HL-60 (cell line): ENCODE measurements at regions not wholly inside any gene's neighbourhood (a gene's known extent, or its start where the extent isn't known, plus 50 kb on each side); places are given as distances from the start of the nearest gene placed in this dataset.

Source experiments
- DNase-seq, 2 experiments: peaks; one replicate each; pipeline ENCODE4 v3.0.0-alpha.2; 2010 to 2020; ENCODE audit warnings: low read depth in 1 of 2, low spot score in 1 of 2
- H3K27ac ChIP-seq: fragments of 250-450 bp; sonication (Bioruptor Pico); replicated peaks from 2 replicates; pipeline ENCODE4 v1.5.1; 2020; ENCODE audit warnings: mild to moderate bottlenecking, moderate library complexity
- H3K27me3 ChIP-seq: fragments of 250-450 bp; sonication (Bioruptor Pico); 2 replicates; pipeline ENCODE4 v1.5.1; 2021; ENCODE audit warnings: mild to moderate bottlenecking, moderate library complexity; ENCODE audit not compliant: insufficient read depth, poor library complexity, severe bottlenecking
- H3K4me3 ChIP-seq: replicated peaks from 2 replicates; pipeline ENCODE4 v1.5.1; 2011; ENCODE audit warnings: mild to moderate bottlenecking, control low read depth, low read length; ENCODE audit not compliant: insufficient read depth
- CTCF ChIP-seq: IDR thresholded peaks from one replicate; pipeline ENCODE4 v1.5.1; 2011; ENCODE audit warnings: low read length, control low read depth, inconsistent platforms; ENCODE audit not compliant: insufficient read depth
- GABPA ChIP-seq: IDR thresholded peaks from 2 replicates; pipeline ENCODE4 v1.6.1; 2012; ENCODE audit warnings: low read depth
- POLR2AphosphoS5 ChIP-seq: IDR thresholded peaks from 2 replicates; pipeline ENCODE4 v1.6.1; 2012; ENCODE audit warnings: low read depth
- REST ChIP-seq: IDR thresholded peaks from 2 replicates; pipeline ENCODE4 v1.6.1; 2012; ENCODE audit warnings: low read depth; ENCODE audit not compliant: insufficient replicate concordance
- SPI1 ChIP-seq: IDR thresholded peaks from 2 replicates; pipeline ENCODE4 v1.6.1; 2012; ENCODE audit warnings: low read depth, mild to moderate bottlenecking, borderline replicate concordance

GRCh38 chr6:132192631-132193030, 208.6 kb downstream of the MOXD1 start:
- Histone ChIP-seq H3K27ac (no peak overlapping the region), H3K27me3 (no peaks in the 10 kb centered on the region), H3K4me3 (no peak overlapping the region)
- TF ChIP-seq POLR2AphosphoS5 (no peak), REST (no peak), GABPA (no peak), SPI1 (no peak), CTCF (no peak)
- DNase-seq = peak in 1 of 2 experiments; percentile 21

DNA sequence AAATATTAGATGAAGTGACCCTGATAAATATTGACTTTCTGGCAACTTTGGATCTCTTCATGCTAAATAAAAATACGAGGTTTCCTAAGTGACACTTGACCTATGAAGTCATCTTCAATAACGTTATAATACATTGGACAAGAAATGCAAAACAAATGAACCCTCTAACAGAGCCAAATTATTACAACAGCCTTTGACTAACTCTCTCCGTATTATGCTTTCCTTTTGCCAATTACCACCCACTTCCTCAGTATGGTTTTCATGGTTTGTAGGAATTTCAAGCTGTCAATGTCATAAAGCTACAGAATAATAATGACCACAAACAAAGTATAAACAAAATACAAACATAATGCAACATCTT, 210.5 kb downstream of the MOXD1 start:
- no peaks in the 10 kb centered on the region for H3K27me3 ChIP-seq
- no peak for TF ChIP-seq POLR2AphosphoS5
- TF ChIP-seq SPI1 = no peak
- no peak for TF ChIP-seq CTCF
- no peak for DNase-seq
- no peak overlapping the region for H3K4me3 ChIP-seq
- H3K27ac ChIP-seq = no peak overlapping the region

DNA sequence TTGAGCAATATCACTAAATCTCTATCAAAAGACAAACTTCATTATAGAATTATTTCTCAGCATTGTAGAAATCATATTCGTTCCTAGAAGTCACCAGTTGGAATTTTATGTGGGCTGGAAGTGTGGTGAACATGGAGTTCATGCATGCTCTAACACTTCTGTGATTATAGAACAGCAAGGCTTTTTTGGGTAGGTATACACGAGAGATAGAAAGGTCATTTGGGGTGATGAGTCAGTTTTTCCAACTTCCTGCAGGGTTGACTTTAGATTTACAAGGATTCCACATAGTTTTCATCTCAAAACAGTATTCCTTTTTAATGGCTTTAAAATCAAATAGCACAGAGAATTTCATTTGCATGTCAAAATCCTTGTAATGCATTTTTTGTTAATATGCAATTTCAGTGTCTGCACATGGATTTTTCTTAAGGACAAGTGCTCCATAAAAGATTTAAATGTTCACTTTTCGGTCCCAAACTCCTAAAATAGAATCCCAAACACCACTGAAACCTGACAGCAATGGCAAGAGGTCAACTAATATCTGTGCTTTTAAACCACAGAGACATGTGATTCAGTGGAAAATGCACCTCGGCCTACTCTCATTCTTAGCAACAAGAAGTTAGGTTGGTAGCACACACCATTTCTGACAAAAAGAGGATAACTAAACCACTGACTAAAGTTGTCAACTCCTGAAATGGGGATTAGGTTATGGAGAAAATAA, 211.0 kb downstream of the MOXD1 start:
- TF ChIP-seq CTCF = no peak
- TF ChIP-seq POLR2AphosphoS5 = no peak
- TF ChIP-seq REST = no peak
- TF ChIP-seq GABPA = no peak
- TF ChIP-seq SPI1 = no peak
- no peak for DNase-seq
- no peak overlapping the region for H3K27ac ChIP-seq
- H3K27me3 ChIP-seq = no peaks in the 10 kb centered on the region
- no peak overlapping the region for H3K4me3 ChIP-seq

GRCh38 chr6:132188556-132189264, 212.6 kb downstream of the MOXD1 start:
- no peak for DNase-seq
- TF ChIP-seq REST = no peak
- no peak for TF ChIP-seq POLR2AphosphoS5
- no peak for TF ChIP-seq SPI1
- TF ChIP-seq GABPA = no peak
- TF ChIP-seq CTCF = no peak
- Histone ChIP-seq H3K27me3 (no peaks in the 10 kb centered on the region), H3K27ac (no peak overlapping the region), H3K4me3 (no peak overlapping the region)
